BLaER1 (cell line): ENCODE measurements at regions not wholly inside any gene's neighbourhood (a gene's known extent, or its start where the extent isn't known, plus 50 kb on each side); places are given as distances from the start of the nearest gene placed in this dataset.
A peak's percentile ranks its signal among the peaks of the same experiment; 100 is the strongest.
"Not testable (repeated sequence)": the region's sequence is repeated elsewhere in the genome, so short reads cannot be mapped to it uniquely, and the experiment has no call there.

Experiments used
- H3K27ac ChIP-seq: shearing (Covaris generic); formaldehyde crosslinking; 2 replicates; pipeline ENCODE4 v1.8.1; 2022
- H3K27me3 ChIP-seq: shearing (Covaris generic); formaldehyde crosslinking; 2 replicates; pipeline ENCODE4 v1.8.1; 2022
- H3K36me3 ChIP-seq: shearing (Covaris generic); formaldehyde crosslinking; 2 replicates; pipeline ENCODE4 v1.8.1; 2022
- H3K4me1 ChIP-seq: shearing (Covaris generic); formaldehyde crosslinking; 2 replicates; pipeline ENCODE4 v1.8.1; 2022
- H3K4me2 ChIP-seq: shearing (Covaris generic); formaldehyde crosslinking; 2 replicates; pipeline ENCODE4 v1.8.1; 2022
- H3K4me3 ChIP-seq: shearing (Covaris generic); formaldehyde crosslinking; 2 replicates; pipeline ENCODE4 v1.8.1; 2022
- H3K9ac ChIP-seq: shearing (Covaris generic); formaldehyde crosslinking; 2 replicates; pipeline ENCODE4 v1.8.1; 2022
- H3K9me3 ChIP-seq: shearing (Covaris generic); formaldehyde crosslinking; 2 replicates; pipeline ENCODE4 v1.8.1; 2022
- H4K20me1 ChIP-seq: shearing (Covaris generic); formaldehyde crosslinking; 2 replicates; pipeline ENCODE4 v1.8.1; 2022
- Cebpa-rat ChIP-seq: shearing (Covaris generic); IDR thresholded peaks from 2 replicates; pipeline ENCODE4 v1.8.1; 2022

- no peak overlapping the region for H3K9ac ChIP-seq
- H3K27ac ChIP-seq, result no peak overlapping the region
- H3K27me3 ChIP-seq, result no peaks in the 10 kb centered on the region
- TF ChIP-seq Cebpa-rat, result no peak
- no peaks in the 10 kb centered on the region for H4K20me1 ChIP-seq
- H3K4me2 ChIP-seq, result no peak overlapping the region
- peaks cover 20% of the 10 kb centered on the region for H3K9me3 ChIP-seq
- H3K4me3 ChIP-seq, result no peak overlapping the region
- H3K36me3 ChIP-seq, result no peaks in the 10 kb centered on the region
- H3K4me1 ChIP-seq, result no peaks in the 10 kb centered on the region
Measured at GRCh38 chr6:137610702-137611101, 116.5 kb upstream of the OLIG3 start.

DNA sequence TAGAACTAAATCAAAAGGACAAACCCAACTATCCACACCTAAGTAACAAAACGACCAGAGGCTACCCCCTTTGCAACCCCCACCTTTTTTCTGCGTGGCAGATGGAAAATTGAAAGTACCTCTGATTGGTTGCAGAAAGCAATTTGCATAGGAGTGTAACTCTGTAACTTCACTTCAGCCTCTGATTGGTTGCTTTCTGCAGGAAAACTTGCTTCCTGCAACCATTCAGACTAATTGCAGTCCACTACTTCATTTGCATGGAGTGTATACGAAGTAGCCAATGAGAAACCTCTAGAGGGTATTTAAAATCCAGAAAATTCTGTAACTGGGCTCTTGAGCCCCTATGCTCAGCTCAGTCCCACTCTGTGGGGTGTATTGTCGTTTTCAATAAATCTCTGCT is 129.1 kb upstream of the OLIG3 start:
- no peak overlapping the region for H3K27ac ChIP-seq
- H3K4me1 ChIP-seq, result no peaks in the 10 kb centered on the region
- H3K9ac ChIP-seq, result no peak overlapping the region
- no peaks in the 10 kb centered on the region for H3K9me3 ChIP-seq
- no peak overlapping the region for H3K4me3 ChIP-seq
- no peak overlapping the region for H3K4me2 ChIP-seq
- no peaks in the 10 kb centered on the region for H3K36me3 ChIP-seq
- TF ChIP-seq Cebpa-rat, result no peak
- H3K27me3 ChIP-seq, result no peaks in the 10 kb centered on the region
- no peaks in the 10 kb centered on the region for H4K20me1 ChIP-seq

GRCh38 chr6:137625100-137625661 is 131.0 kb upstream of the OLIG3 start:
- Histone ChIP-seq H3K4me2 (no peak overlapping the region), H4K20me1 (no peaks in the 10 kb centered on the region), H3K9ac (no peak overlapping the region), H3K27ac (no peak overlapping the region), H3K36me3 (no peaks in the 10 kb centered on the region), H3K9me3 (no peaks in the 10 kb centered on the region), H3K4me3 (no peak overlapping the region), H3K4me1 (no peaks in the 10 kb centered on the region), H3K27me3 (no peaks in the 10 kb centered on the region)
- no peak for TF ChIP-seq Cebpa-rat

GRCh38 chr6:137625808-137626207 is 131.6 kb upstream of the OLIG3 start:
- H3K4me3 ChIP-seq, result no peak overlapping the region
- no peak overlapping the region for H3K4me2 ChIP-seq
- H3K9me3 ChIP-seq, result no peaks in the 10 kb centered on the region
- TF ChIP-seq Cebpa-rat, result no peak
- H3K27ac ChIP-seq, result no peak overlapping the region
- no peak overlapping the region for H3K9ac ChIP-seq
- H3K27me3 ChIP-seq, result no peaks in the 10 kb centered on the region
- no peaks in the 10 kb centered on the region for H3K36me3 ChIP-seq
- no peaks in the 10 kb centered on the region for H3K4me1 ChIP-seq
- no peaks in the 10 kb centered on the region for H4K20me1 ChIP-seq

- no peak overlapping the region for H3K9ac ChIP-seq
- no peaks in the 10 kb centered on the region for H3K9me3 ChIP-seq
- no peak overlapping the region for H3K4me3 ChIP-seq
- no peaks in the 10 kb centered on the region for H3K36me3 ChIP-seq
- no peaks in the 10 kb centered on the region for H3K27me3 ChIP-seq
- no peaks in the 10 kb centered on the region for H4K20me1 ChIP-seq
- H3K4me2 ChIP-seq, result no peak overlapping the region
- no peak for TF ChIP-seq Cebpa-rat
- H3K27ac ChIP-seq, result no peak overlapping the region
- H3K4me1 ChIP-seq, result no peaks in the 10 kb centered on the region
Measured at GRCh38 chr6:137630666-137631065, 136.5 kb upstream of the OLIG3 start.

GRCh38 chr6:137631323-137631722 is 137.1 kb upstream of the OLIG3 start:
- Histone ChIP-seq H3K4me1 (peaks cover under 1% of the 10 kb centered on the region; the same call in 1 of the 2 replicates), H3K4me3 (no peak overlapping the region), H3K4me2 (no peak overlapping the region), H3K36me3 (no peaks in the 10 kb centered on the region), H3K27me3 (no peaks in the 10 kb centered on the region), H3K9me3 (no peaks in the 10 kb centered on the region), H3K9ac (no peak overlapping the region), H3K27ac (no peak overlapping the region), H4K20me1 (no peaks in the 10 kb centered on the region)
- TF ChIP-seq Cebpa-rat, result no peak

- H3K4me1 ChIP-seq, result peaks cover 16% of the 10 kb centered on the region
- H3K9ac ChIP-seq, H3K4me2 ChIP-seq, H4K20me1 ChIP-seq, H3K9me3 ChIP-seq, H3K36me3 ChIP-seq, H3K27me3 ChIP-seq, H3K27ac ChIP-seq, H3K4me3 ChIP-seq: not testable (repeated sequence)
Measured at GRCh38 chr6:137634177-137634576, 140.0 kb upstream of the OLIG3 start.

GRCh38 chr6:137637121-137637520 is 142.9 kb upstream of the OLIG3 start:
- Histone ChIP-seq H3K9ac (no peak overlapping the region), H3K4me1 (peaks cover 18% of the 10 kb centered on the region), H3K4me3 (no peak overlapping the region), H3K36me3 (no peaks in the 10 kb centered on the region), H4K20me1 (no peaks in the 10 kb centered on the region), H3K27ac (no peak overlapping the region), H3K27me3 (no peaks in the 10 kb centered on the region), H3K4me2 (peak overlapping the region; percentile 24; the same call in 1 of the 2 replicates), H3K9me3 (no peaks in the 10 kb centered on the region)
- no peak for TF ChIP-seq Cebpa-rat

DNA sequence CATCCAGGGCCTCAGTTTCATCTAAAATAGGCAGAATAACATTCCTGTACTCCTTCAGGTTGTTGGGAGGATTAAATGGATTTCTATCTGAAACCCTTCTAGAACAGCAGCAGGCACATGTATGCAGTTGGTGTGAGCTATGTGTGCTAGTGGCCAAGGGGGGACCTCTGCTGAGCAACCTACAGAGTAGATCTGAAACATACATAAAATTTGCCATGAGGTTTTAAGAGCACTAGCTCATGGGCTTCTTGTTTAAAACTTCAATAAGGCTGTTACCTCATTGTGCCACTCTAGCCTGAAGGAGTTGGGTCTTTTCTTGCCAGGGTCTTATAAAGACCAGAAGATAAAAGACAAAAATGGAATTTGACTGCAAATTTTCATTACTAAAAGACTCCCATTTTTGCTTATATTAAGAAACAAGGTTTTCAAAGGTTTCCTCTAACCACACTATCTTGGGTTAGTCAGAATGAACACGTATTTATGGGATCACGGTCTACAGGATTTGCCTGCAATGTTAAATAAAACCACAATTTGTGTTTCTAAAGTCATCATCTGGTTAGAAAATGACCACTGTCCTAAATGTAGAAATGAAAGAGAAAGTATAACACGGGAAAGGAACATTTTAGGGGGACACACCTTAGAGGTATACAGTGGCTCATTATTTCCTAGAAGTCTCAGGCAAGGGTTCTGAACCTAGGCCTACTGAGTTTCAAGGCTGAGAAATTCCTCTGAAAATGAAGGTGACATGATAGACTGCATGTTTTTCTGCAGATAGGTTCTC is 144.9 kb upstream of the OLIG3 start:
- H3K4me2 ChIP-seq, result 0 out of 2 replicates have a peak overlapping the region, but pooled peaks have one; percentile 2
- H3K27ac ChIP-seq, result no peak overlapping the region
- no peaks in the 10 kb centered on the region for H4K20me1 ChIP-seq
- no peaks in the 10 kb centered on the region for H3K27me3 ChIP-seq
- H3K36me3 ChIP-seq, result no peaks in the 10 kb centered on the region
- peaks cover 18% of the 10 kb centered on the region for H3K4me1 ChIP-seq
- TF ChIP-seq Cebpa-rat, result no peak
- H3K9me3 ChIP-seq, result no peaks in the 10 kb centered on the region
- no peak overlapping the region for H3K4me3 ChIP-seq
- no peak overlapping the region for H3K9ac ChIP-seq

- H3K27ac ChIP-seq, result no peak overlapping the region
- H3K9me3 ChIP-seq, result no peaks in the 10 kb centered on the region
- no peaks in the 10 kb centered on the region for H4K20me1 ChIP-seq
- H3K27me3 ChIP-seq, result no peaks in the 10 kb centered on the region
- H3K4me1 ChIP-seq, result peaks cover 18% of the 10 kb centered on the region
- no peak overlapping the region for H3K4me3 ChIP-seq
- H3K4me2 ChIP-seq, result no peak overlapping the region
- no peaks in the 10 kb centered on the region for H3K36me3 ChIP-seq
- TF ChIP-seq Cebpa-rat, result no peak
- H3K9ac ChIP-seq, result no peak overlapping the region
Measured at GRCh38 chr6:137640086-137640485, 145.9 kb upstream of the OLIG3 start.
